Fibroblast of skin of back (primary cell): ENCODE measurements at regions not wholly inside any gene's neighbourhood (a gene's known extent, or its start where the extent isn't known, plus 50 kb on each side); places are given as distances from the start of the nearest gene placed in this dataset.
"Not testable (repeated sequence)": the region's sequence is repeated elsewhere in the genome, so short reads cannot be mapped to it uniquely, and the experiment has no call there.

ENCODE experiments used
- DNase-seq: peaks from one replicate; pipeline ENCODE4 v3.0.0-alpha.2; 2013

GRCh38 chr2:47652061-47652690 is 81.4 kb upstream of the KCNK12 start:
- no peak for DNase-seq

GRCh38 chr2:47651296-47651695 is 80.5 kb upstream of the KCNK12 start:
- no peak for DNase-seq

DNA sequence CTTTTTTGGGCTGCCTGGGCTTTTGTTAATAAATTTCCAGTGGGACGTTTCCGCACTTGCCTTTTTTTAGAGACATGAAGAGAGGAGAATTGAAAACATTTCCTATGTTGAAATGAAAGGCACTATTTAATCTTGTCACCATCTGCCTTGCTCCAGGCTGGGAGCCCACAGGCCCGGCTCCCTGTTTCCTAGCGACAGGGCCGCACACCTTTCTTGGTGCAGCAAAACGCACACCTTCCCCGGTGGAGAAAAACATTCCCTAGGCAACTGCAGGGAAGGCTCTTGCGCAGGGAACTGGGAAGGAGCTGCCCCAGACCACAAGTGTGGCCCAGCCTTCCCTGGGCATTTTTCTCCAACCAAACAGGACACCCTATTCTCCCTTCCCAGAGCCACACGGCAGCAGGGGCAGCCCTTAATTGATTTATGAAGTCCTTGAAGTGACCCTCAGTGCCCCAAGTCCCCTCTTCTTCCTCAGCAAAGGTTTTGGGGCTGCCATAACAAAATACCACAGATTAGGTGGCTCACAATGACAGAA is 79.3 kb upstream of the KCNK12 start:
- DNase-seq, result no peak

DNA sequence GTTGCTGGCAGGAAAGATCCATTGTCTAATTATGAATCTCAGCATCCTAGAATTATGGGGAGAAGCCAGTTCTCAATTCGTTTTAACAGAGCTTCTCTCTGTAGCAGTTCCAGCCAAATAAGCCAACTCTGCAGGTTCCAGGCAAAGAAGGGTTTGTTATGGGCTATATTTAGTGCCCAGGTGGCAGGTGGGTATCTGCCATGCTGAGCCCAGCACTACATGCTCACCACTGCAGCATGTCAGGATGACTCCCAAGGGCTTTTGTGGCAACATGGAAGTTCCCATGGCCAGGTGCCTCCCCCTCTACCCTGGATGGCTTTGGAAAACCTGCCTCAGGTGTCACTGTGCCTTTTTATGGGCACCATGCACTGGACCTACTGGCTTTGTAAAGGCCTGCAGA is 74.5 kb upstream of the KCNK12 start:
- DNase-seq, result no peak

DNA sequence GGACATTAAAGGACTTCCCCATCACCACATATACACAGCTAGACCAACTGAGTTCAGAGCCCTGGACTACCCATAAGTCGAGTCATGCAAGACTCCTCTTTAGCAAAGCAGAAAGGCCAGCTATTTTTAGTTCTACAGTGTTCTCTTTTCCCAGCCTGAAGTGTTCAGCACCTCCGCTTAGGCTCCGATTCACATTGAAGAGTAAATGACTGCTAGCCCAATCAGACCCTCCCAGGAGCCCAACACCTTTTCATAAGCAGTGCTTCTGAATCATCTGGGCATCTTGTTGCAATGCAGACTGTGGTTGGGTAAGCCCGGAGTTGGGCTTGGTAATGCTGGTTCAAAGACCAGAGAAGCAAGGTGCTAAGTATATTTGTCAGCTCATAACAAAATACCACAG is 73.6 kb upstream of the KCNK12 start:
- DNase-seq, result no peak

- DNase-seq, result peak; percentile 15
Measured at GRCh38 chr2:47641366-47641765, 70.6 kb upstream of the KCNK12 start.

DNA sequence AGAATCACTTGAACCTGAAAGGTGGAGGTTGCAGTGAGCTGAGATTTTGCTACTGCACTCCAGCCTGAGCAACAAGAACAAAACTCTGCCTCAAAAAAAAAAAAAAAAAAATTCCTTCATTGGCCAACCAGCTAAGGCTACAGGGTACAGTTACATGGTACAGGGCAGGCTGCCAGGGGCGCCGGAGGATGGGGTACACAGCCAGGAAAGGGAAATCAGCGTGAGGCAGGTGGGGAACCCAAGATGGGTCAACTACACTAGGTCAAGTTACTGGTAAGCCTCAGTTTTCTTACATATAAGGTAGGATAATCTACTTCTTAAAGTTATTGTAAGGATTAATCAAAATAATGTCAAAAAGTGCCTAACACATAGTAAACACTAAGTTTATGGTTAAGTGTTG is 69.6 kb upstream of the KCNK12 start:
- no peak for DNase-seq

DNA sequence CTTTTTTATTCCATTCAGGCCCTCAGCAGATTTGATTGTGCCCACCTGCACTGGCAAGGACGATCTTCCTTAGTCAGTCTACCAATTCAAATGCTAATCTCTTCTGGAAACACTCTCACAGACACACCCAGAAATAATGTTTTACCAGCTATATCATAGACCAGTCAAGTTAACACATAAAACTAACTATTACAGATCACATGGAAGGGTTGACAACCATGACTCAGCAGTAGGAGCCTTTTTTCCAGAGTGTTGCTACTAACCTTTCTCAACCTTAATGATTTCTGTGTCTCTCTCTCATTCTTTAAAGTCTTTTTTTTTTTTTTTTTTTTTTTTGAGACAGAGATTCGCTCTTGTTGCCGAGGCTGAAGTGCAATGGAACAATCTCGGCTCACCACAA is 68.7 kb upstream of the KCNK12 start:
- no peak for DNase-seq

GRCh38 chr2:47638430-47638829 is 67.6 kb upstream of the KCNK12 start:
- no peak for DNase-seq

DNA sequence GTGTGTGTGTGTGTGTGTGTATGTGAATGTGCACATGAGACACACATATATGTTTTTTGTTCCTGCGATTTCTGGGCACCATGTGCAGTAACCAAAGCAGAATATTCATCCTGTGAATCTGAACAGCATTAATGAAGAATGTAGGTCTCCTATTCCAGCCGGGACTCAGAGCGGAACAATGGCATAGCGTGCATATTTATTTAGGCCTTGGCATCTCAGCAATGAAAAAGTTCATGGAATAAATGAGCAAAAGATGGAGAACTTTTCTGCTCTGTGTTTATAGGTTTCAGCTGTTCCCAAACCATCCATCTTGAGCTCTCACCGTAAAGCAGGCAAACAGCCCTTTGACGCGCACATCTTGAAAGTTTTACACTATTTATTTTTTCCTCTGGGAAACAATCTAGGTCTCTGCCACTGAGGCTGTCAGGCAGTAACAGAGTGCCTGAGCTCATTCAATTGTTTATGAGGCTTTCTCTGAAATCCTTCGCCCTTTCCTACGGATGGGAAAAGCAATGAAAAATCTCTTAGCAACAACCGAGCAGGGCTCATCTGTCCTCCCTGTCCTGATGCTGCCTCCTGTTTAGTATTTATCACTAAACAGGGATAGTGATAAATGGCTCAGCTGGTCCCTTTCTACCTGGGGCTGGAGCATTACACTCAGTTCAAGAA is 65.9 kb upstream of the KCNK12 start:
- DNase-seq, result peak; percentile 23

DNA sequence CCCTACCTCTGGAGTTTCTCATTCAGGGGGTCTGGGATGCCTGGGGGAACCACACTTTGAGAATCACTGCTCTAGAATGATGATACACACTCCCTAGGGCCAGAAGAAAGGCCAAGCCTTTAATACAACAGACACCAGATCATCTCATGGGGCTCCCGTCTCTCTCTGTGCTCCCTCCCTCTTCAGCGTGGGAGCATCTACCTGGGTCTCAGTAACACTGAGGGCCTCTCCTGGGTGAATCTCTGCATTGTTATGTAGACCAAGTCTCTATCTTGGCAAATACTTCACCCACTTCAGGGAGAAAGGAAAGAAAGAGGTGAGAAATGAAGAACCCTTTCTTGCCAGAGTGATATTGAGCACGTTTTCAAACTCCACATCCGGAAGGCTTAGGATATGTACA is 65.4 kb upstream of the KCNK12 start:
- no peak for DNase-seq

- no peak for DNase-seq
Measured at GRCh38 chr2:47632754-47633153, 62.0 kb upstream of the KCNK12 start.

GRCh38 chr2:47631792-47632398 is 61.1 kb upstream of the KCNK12 start:
- peak; percentile 85 for DNase-seq

- no peak for DNase-seq
Measured at GRCh38 chr2:47631306-47631705, 60.5 kb upstream of the KCNK12 start.

GRCh38 chr2:47629501-47630460 is 59.0 kb upstream of the KCNK12 start:
- DNase-seq, result no peak

DNA sequence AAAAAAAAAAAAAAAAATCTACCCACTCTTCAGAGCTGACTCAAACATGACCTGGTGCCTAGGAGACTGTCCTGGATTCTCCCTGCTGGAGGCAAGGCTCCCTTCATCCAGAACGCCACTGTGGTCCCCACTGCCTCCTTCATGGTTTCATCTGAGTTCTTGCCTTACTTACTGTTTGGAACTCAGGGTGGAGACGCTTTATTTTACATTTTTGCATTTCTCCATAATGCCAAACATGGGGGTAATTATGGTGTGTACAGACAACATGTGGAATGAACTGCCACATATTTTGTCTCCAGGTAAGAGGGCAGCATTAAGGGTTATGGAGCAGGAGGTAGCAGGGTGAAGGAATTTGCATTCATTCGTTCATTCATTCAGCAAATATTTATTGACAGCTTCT is 58.1 kb upstream of the KCNK12 start:
- no peak for DNase-seq

GRCh38 chr2:47626664-47627063 is 55.9 kb upstream of the KCNK12 start:
- no peak for DNase-seq

GRCh38 chr2:47623140-47623539 is 52.4 kb upstream of the KCNK12 start:
- not testable (repeated sequence) for DNase-seq

DNA sequence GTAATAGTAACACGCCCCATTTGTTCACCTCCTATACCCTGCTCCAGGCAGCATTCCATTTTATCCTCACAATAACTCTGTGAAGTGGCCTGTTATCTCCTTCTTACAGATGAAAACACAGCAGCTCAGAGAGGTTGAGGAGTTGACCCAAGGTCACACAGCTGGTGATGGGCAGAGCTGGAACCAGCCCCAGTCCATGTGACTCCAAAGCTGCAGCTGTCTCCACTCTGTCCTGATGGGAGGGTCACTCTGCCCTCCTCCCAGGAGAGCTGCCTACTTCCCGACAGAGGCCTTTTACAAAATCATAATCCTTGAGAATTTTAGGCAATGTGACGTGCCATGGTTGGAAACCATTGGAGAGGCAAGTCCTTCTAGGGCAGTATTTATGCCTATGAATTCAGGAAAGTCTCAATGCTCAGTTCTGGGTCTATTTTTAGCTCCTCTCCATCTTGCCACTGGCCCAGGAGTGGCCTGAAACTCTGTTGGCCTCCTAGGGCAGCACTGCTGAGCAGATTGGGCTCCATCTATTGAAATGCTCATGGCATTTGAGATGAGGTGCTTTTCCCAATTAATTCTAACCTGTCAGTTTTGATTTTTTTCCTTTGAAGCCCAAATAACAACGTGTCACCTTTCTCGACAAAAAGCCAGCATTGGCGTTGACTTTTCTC is 50.1 kb upstream of the KCNK12 start:
- DNase-seq, result no peak
